HepG2 (cell line): ENCODE measurements at regions not wholly inside any gene's neighbourhood (a gene's known extent, or its start where the extent isn't known, plus 50 kb on each side); places are given as distances from the start of the nearest gene placed in this dataset.

ENCODE experiments used
- ATAC-seq: fragments of 200-7000 bp; cut with Tn5 transposase; 3 replicates; pipeline ENCODE4 v1.9.1; 2020; ENCODE audit warnings: mild to moderate bottlenecking, moderate library complexity
- BruUV-seq: library from RNA; stranded (reverse); fragments of 400-500 nt; replicated peaks from 2 replicates; lab custom pipeline; 2021; lab: Mats Ljungman, UMichigan
- CTCF ChIA-PET: fragments of 300-600 bp; formaldehyde crosslinking; extraction: SDS; loops from one replicate; lab custom pipeline; 2021; ENCODE audit warnings: low total read pairs, inconsistent platforms, low intra/inter-chr PET ratio; lab: Yijun Ruan, JAX
- POLR2A ChIA-PET: fragments of 350-600 bp; sonication (Branson Sonifier 250); formaldehyde crosslinking; loops from one replicate; lab custom pipeline; 2020; ENCODE audit warnings: antibody characterized with exemption, inconsistent platforms; lab: Yijun Ruan, JAX
- DNase-seq: peaks from one replicate; pipeline ENCODE4 v3.0.0-alpha.2; 2015; ENCODE audit warnings: low spot score
- FAIRE-seq: peaks from 3 replicates; lab custom pipeline; 2011; peaks lifted over from hg19 to GRCh38; lab: Jason Lieb, UNC
- H2AFZ ChIP-seq: one replicate; pipeline ENCODE4 v1.6.1; 2011; ENCODE audit warnings: low read length, inconsistent platforms
- H3K27ac ChIP-seq: fragments of 300-600 bp; 3 replicates; pipeline ENCODE4 v1.8.0; 2011; ENCODE audit warnings: mixed run types, mild to moderate bottlenecking, mixed read lengths, low read length, inconsistent platforms; ENCODE audit not compliant: insufficient read depth; ENCODE audit errors: extremely low read length
- H3K27me3 ChIP-seq, 2 experiments: fragments of 200-600 bp in 1 of 2; 2 replicates in 1 of 2; 3 replicates in 1 of 2; pipeline versions ENCODE4 v1.6.0 to v1.8.0; 2011; ENCODE audit warnings: low read length in 2 of 2, mild to moderate bottlenecking in 2 of 2, moderate library complexity in 2 of 2, inconsistent platforms in 1 of 2; ENCODE audit not compliant: insufficient read depth in 2 of 2, control insufficient read depth in 1 of 2
- H3K36me3 ChIP-seq, 2 experiments: fragments of 200-600 bp in 1 of 2; replicated peaks in 1 of 2; 2 replicates in 1 of 2; 3 replicates in 1 of 2; pipeline versions ENCODE4 v1.5.1 to v1.8.0; 2011; ENCODE audit warnings: low read length in 2 of 2, inconsistent platforms in 1 of 2; ENCODE audit not compliant: insufficient read depth in 2 of 2, control insufficient read depth in 1 of 2
- H3K4me1 ChIP-seq: 2 replicates; pipeline ENCODE4 v1.5.1; 2012; ENCODE audit warnings: low read length, inconsistent platforms; ENCODE audit not compliant: insufficient read depth
- H3K4me2 ChIP-seq: 2 replicates; pipeline ENCODE4 v1.6.0; 2011; ENCODE audit warnings: low read depth, low read length, inconsistent platforms
- H3K4me3 ChIP-seq, 3 experiments: fragments of 200-600 bp in 1 of 3; sonication (generic), shearing (Covaris generic) in 1 of 3; replicated peaks in 1 of 3; 2 replicates each; pipeline ENCODE4 v1.5.1; 2011 to 2016; ENCODE audit warnings: low read length in 3 of 3, inconsistent platforms in 2 of 3, low read depth in 2 of 3, mild to moderate bottlenecking in 2 of 3, control low read depth in 1 of 3, mixed read lengths in 1 of 3; ENCODE audit not compliant: insufficient read depth in 1 of 3
- H3K79me2 ChIP-seq: one replicate; pipeline ENCODE4 v1.6.1; 2011; ENCODE audit warnings: low read length, inconsistent platforms; ENCODE audit not compliant: insufficient read depth
- H3K9ac ChIP-seq: 2 replicates; pipeline ENCODE4 v1.6.0; 2011; ENCODE audit warnings: mild to moderate bottlenecking, low read depth, low read length, inconsistent platforms; ENCODE audit not compliant: insufficient read depth
- H3K9me3 ChIP-seq: 2 replicates; pipeline ENCODE4 v1.5.1; 2012; ENCODE audit warnings: mild to moderate bottlenecking, low read length
- H4K20me1 ChIP-seq: 2 replicates; pipeline ENCODE4 v1.6.0; 2011; ENCODE audit warnings: inconsistent platforms, mild to moderate bottlenecking, low read length, moderate library complexity; ENCODE audit not compliant: insufficient read depth
- CBX5 ChIP-seq: sonication (generic); formaldehyde crosslinking; IDR thresholded peaks from 2 replicates; pipeline ENCODE4 v1.4.0; 2020; ENCODE audit warnings: missing genetic modification reagents, borderline replicate concordance
- IKZF4 ChIP-seq: sonication (generic); formaldehyde crosslinking; IDR thresholded peaks from 2 replicates; pipeline ENCODE4 v1.5.1; 2020; ENCODE audit warnings: borderline replicate concordance, mild to moderate bottlenecking, low read depth, missing genetic modification reagents; ENCODE audit errors: not compliant biosample characterization
- ISX ChIP-seq: sonication (generic); formaldehyde crosslinking; conservative IDR thresholded peaks from 2 replicates; pipeline ENCODE4 v1.5.0; 2020; ENCODE audit warnings: missing genetic modification reagents
- NCOA5 ChIP-seq: sonication (generic); formaldehyde crosslinking; IDR thresholded peaks from 2 replicates; pipeline ENCODE4 v1.4.0; 2020; ENCODE audit warnings: missing genetic modification reagents
- SPEN ChIP-seq: sonication (generic); formaldehyde crosslinking; IDR thresholded peaks from 2 replicates; pipeline ENCODE4 v1.5.1; 2020; ENCODE audit warnings: low read depth, mild to moderate bottlenecking, missing genetic modification reagents
- ZBTB21 ChIP-seq: sonication (generic); formaldehyde crosslinking; IDR thresholded peaks from 2 replicates; pipeline ENCODE4 v1.4.0; 2020; ENCODE audit warnings: missing genetic modification reagents
- ZNF18 ChIP-seq: sonication (generic); formaldehyde crosslinking; IDR thresholded peaks from 2 replicates; pipeline ENCODE4 v1.8.0; 2022; ENCODE audit warnings: mild to moderate bottlenecking, missing genetic modification reagents; ENCODE audit not compliant: insufficient replicate concordance
- ZNF232 ChIP-seq: sonication (generic); formaldehyde crosslinking; IDR thresholded peaks from 2 replicates; pipeline ENCODE4 v1.4.0; 2020; ENCODE audit warnings: missing genetic modification reagents, borderline replicate concordance
- ZNF337 ChIP-seq: sonication (generic); formaldehyde crosslinking; IDR thresholded peaks from 2 replicates; pipeline ENCODE4 v1.5.1; 2020; ENCODE audit warnings: missing genetic modification reagents, low read depth, mild to moderate bottlenecking, borderline replicate concordance
- WGBS: methylation state at CpG from one replicate; pipeline ENCODE4 v1.1.6; 2017; ENCODE audit warnings: low lambda C conversion rate; 5-methylcytosine and 5-hydroxymethylcytosine counted together
- in situ Hi-C: cut with HindIII; loops from 2 replicates; pipeline ENCODE4 v1.10.0; 2017; ENCODE audit warnings: low pct_unique_long_range_greater_than_20kb; ENCODE audit not compliant: extremely low pct_ligation_motif_present
- intact Hi-C: fragments of 100-400 bp; cut with micrococcal nuclease; formaldehyde crosslinking; loops from one replicate; pipeline ENCODE4 v1.10.0; 2022; ENCODE audit not compliant: unreplicated experiment

GRCh38 chr1:201636097-201636496 is 97.2 kb downstream of the NAV1 start:
- Histone ChIP-seq H3K27ac (no peak overlapping the region), H2AFZ (no peak overlapping the region), H3K9me3 (no peaks in the 10 kb centered on the region), H3K9ac (no peak overlapping the region), H3K36me3 (no peaks in the 10 kb centered on the region), H3K79me2 (no peaks in the 10 kb centered on the region), H3K4me1 (no peaks in the 10 kb centered on the region), H4K20me1 (no peaks in the 10 kb centered on the region), H3K27me3 (peaks cover 1 to 17% of the 10 kb centered on the region in 2 experiments; a peak in 2 of 5 replicates), H3K4me3 (no peak overlapping the region), H3K4me2 (no peak overlapping the region)
- intact Hi-C loops, result no loop called here
- BruUV-seq, result no TSS peak
- TF ChIP-seq ZBTB21 (CRISPR knock-in tag) (no peak), ZNF337 (CRISPR knock-in tag) (no peak), ZNF18 (CRISPR knock-in tag) (no peak), IKZF4 (CRISPR knock-in tag) (no peak), CBX5 (CRISPR knock-in tag) (no peak), ISX (CRISPR knock-in tag) (no peak), ZNF232 (no peak), SPEN (no peak), NCOA5 (CRISPR knock-in tag) (no peak)
- ChIA-PET CTCF (no interaction called here), POLR2A (no interaction called here)
- no peak for ATAC-seq
- in situ Hi-C loops, result no loop called here
- 0% methylated on average over 2 of the region's 2 CpGs for WGBS
- no peak for DNase-seq
- FAIRE-seq, result no peak
